Endothelial cell (in vitro differentiated cells): ENCODE measurements at regions not wholly inside any gene's neighbourhood (a gene's known extent, or its start where the extent isn't known, plus 50 kb on each side); places are given as distances from the start of the nearest gene placed in this dataset.
"Not testable (repeated sequence)": the region's sequence is repeated elsewhere in the genome, so short reads cannot be mapped to it uniquely, and the experiment has no call there.

ENCODE experiments used
- DNase-seq: peaks from one replicate; pipeline ENCODE4 v3.0.0; 2021; ENCODE audit warnings: low spot score
- H3K27ac Mint-ChIP-seq: one replicate; pipeline ENCODE4 v1.8.0; 2021; ENCODE audit warnings: mixed read lengths, inconsistent platforms; ENCODE audit not compliant: unreplicated experiment
- H3K27me3 Mint-ChIP-seq: one replicate; pipeline ENCODE4 v1.8.0; 2021; ENCODE audit warnings: mild to moderate bottlenecking, moderate library complexity, mixed read lengths, inconsistent platforms; ENCODE audit not compliant: unreplicated experiment
- H3K36me3 Mint-ChIP-seq: one replicate; pipeline ENCODE4 v1.8.0; 2021; ENCODE audit warnings: mild to moderate bottlenecking, low read depth, mixed read lengths, inconsistent platforms; ENCODE audit not compliant: unreplicated experiment
- H3K4me1 Mint-ChIP-seq: one replicate; pipeline ENCODE4 v1.8.0; 2021; ENCODE audit warnings: mild to moderate bottlenecking, mixed read lengths, inconsistent platforms; ENCODE audit not compliant: unreplicated experiment
- H3K4me3 Mint-ChIP-seq: one replicate; pipeline ENCODE4 v1.8.0; 2021; ENCODE audit warnings: mild to moderate bottlenecking, mixed read lengths, inconsistent platforms; ENCODE audit not compliant: unreplicated experiment
- H3K9me3 Mint-ChIP-seq: one replicate; pipeline ENCODE4 v1.8.0; 2021; ENCODE audit warnings: mixed read lengths, inconsistent platforms; ENCODE audit not compliant: unreplicated experiment
- TF ChIP-seq, protein P1 (sequence below): fragments of 200-600 bp; sonication (generic); IDR thresholded peaks from one replicate; pipeline ENCODE4 v1.5.0; 2021; ENCODE audit warnings: antibody characterized with exemption; ENCODE audit not compliant: unreplicated experiment

DNA sequence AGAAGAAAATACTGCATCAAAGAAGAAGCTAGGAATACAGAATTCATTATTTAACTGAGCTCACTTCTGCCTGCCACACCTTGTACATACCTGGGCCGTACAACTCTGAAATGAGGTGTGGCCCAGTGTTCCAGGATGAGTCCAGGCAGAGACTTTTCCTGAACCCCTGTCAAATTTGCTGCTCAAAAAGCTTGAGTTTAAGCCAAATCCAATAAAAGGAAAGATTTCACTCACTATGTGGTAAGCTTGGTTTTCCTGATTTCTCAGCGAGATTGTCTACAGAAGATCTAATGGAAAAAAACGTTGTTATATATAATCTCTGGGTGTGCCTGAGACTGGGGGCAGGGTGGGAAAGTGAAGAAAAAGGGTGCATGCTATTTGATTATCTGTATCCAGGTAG, 72.1 kb upstream of the EGFR start:
- Mint-ChIP-seq H3K36me3 (no peaks in the 10 kb centered on the region), H3K4me1 (no peaks in the 10 kb centered on the region), H3K27me3 (no peaks in the 10 kb centered on the region), H3K27ac (no peak overlapping the region), H3K9me3 (no peaks in the 10 kb centered on the region), H3K4me3 (no peak overlapping the region)
- DNase-seq: no peak
- TF ChIP-seq, protein P1, sequence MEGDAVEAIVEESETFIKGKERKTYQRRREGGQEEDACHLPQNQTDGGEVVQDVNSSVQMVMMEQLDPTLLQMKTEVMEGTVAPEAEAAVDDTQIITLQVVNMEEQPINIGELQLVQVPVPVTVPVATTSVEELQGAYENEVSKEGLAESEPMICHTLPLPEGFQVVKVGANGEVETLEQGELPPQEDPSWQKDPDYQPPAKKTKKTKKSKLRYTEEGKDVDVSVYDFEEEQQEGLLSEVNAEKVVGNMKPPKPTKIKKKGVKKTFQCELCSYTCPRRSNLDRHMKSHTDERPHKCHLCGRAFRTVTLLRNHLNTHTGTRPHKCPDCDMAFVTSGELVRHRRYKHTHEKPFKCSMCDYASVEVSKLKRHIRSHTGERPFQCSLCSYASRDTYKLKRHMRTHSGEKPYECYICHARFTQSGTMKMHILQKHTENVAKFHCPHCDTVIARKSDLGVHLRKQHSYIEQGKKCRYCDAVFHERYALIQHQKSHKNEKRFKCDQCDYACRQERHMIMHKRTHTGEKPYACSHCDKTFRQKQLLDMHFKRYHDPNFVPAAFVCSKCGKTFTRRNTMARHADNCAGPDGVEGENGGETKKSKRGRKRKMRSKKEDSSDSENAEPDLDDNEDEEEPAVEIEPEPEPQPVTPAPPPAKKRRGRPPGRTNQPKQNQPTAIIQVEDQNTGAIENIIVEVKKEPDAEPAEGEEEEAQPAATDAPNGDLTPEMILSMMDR: no peak

DNA sequence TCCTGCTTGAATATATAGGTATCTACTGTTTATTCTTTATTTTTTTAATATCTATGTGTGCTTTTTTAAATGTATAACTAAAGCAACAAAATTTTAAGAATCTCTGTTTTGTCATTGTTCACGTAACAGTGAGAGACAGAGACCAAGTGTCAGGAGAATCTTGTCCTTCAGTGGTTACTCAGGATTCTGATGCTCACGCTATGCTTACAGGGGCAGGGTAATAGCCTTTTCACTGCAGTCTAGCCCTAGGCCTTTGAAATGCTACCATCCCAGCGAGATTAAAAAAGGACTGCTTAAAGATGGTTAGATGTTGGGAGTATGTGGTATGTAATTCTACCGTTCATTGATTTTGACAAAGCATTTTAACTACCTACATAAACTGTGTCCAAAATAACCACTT, 71.6 kb upstream of the EGFR start:
- Mint-ChIP-seq H3K9me3 (no peaks in the 10 kb centered on the region), H3K4me1 (no peaks in the 10 kb centered on the region), H3K4me3 (no peak overlapping the region), H3K27ac (no peak overlapping the region), H3K36me3 (no peaks in the 10 kb centered on the region), H3K27me3 (no peaks in the 10 kb centered on the region)
- TF ChIP-seq, protein P1: no peak
- no peak for DNase-seq

- not testable (repeated sequence) for H3K4me3 Mint-ChIP-seq, H3K9me3 Mint-ChIP-seq, H3K4me1 Mint-ChIP-seq, H3K36me3 Mint-ChIP-seq, DNase-seq, H3K27me3 Mint-ChIP-seq, H3K27ac Mint-ChIP-seq
Measured at GRCh38 chr7:54949514-54949913, 69.3 kb upstream of the EGFR start.

DNA sequence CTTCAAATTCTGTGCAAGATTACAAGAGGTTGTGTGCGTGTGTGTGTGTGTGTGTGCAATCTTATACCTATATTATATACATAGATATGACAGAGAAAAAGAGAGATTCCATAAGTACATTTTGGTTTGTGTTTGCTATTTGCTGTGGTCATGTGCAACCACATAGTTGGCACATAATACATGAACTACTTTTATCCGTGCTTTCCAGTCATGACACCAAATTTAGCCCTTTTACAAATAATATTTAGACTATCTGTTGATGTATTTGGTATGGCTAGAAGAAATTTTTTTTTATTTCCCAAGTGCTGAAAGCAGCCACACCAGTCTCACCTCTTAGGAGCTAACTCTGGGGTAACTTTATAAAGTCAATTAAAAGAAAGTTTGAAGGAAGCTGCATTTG, 63.5 kb upstream of the EGFR start:
- no peak overlapping the region for H3K4me3 Mint-ChIP-seq
- H3K9me3 Mint-ChIP-seq: no peaks in the 10 kb centered on the region
- no peak overlapping the region for H3K27ac Mint-ChIP-seq
- no peaks in the 10 kb centered on the region for H3K36me3 Mint-ChIP-seq
- H3K4me1 Mint-ChIP-seq: no peaks in the 10 kb centered on the region
- H3K27me3 Mint-ChIP-seq: peaks cover 6% of the 10 kb centered on the region
- TF ChIP-seq, protein P1: no peak
- DNase-seq: no peak

DNA sequence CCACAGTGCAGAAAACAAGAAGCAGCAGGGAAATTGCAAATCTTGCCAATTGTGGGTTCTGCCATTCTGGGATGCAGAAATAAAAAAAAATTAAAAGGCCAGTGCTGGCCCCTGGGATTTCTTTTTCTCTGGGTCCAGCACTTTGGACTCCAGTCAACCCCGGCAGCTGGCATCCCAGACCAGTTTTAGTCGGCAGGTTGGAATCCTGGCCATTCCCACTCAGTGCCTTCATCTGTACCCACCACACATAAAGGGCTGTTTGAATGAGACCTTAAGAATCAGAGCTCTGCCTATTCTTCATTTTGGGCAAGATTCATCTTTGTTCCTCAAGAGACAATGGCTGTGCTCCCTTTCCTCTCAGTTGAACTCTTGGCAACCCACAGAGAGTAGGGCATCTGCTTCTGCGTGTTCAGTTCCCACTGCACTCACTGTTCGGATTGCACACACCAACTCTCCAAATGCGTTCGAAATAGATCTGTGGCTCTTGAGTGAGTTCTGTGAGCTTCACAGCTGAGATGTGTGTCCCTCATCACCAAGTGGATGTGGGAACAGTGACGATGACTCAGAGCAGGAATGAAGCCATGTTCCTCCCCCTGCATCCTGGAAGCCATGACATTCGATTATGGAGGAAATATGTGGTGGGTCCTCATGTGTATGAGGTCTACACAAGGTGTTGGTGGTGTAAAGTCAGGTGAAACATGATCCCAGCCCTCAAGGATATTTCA, 63.0 kb upstream of the EGFR start:
- Mint-ChIP-seq H3K4me1 (no peaks in the 10 kb centered on the region), H3K27ac (no peak overlapping the region), H3K36me3 (no peaks in the 10 kb centered on the region), H3K27me3 (peaks cover 6% of the 10 kb centered on the region), H3K9me3 (no peaks in the 10 kb centered on the region), H3K4me3 (no peak overlapping the region)
- DNase-seq: no peak
- TF ChIP-seq, protein P1: no peak
